Uterus (tissue), 3 donors: ENCODE measurements at regions not wholly inside any gene's neighbourhood (a gene's known extent, or its start where the extent isn't known, plus 50 kb on each side); places are given as distances from the start of the nearest gene placed in this dataset.
A peak's percentile ranks its signal among the peaks of the same experiment; 100 is the strongest.

Experiments
- DNase-seq, 2 donors: peaks; one replicate each; pipeline ENCODE4 v3.0.0-alpha.2; 2019 to 2020
- H3K27ac ChIP-seq, 2 donors: fragments of 200-600 bp; sonication (generic); 1 replicate in 1 of 2; 2 replicates in 1 of 2; pipeline ENCODE4 v1.5.1; 2016 to 2018
- H3K27me3 ChIP-seq, 2 donors: fragments of 200-600 bp; sonication (generic); one replicate each; pipeline ENCODE4 v1.5.1; 2018 to 2019; ENCODE audit warnings: control low read depth in 1 of 2
- H3K36me3 ChIP-seq, 2 donors: fragments of 200-600 bp; sonication (generic); one replicate each; pipeline ENCODE4 v1.5.1; 2019; ENCODE audit warnings: control low read depth in 1 of 2
- H3K4me1 ChIP-seq, 2 donors: fragments of 200-600 bp; sonication (generic); one replicate each; pipeline ENCODE4 v1.5.1; 2018 to 2019; ENCODE audit warnings: control low read depth in 1 of 2
- H3K4me3 ChIP-seq, 2 donors: fragments of 200-600 bp; sonication (generic); 1 replicate in 1 of 2; 2 replicates in 1 of 2; pipeline ENCODE4 v1.5.1; 2018 to 2019; ENCODE audit warnings: mild to moderate bottlenecking in 1 of 2
- H3K9me3 ChIP-seq, 2 donors: fragments of 200-600 bp; sonication (generic); one replicate each; pipeline ENCODE4 v1.5.1; 2019; ENCODE audit warnings: control low read depth in 1 of 2
- POLR2A ChIP-seq, 2 donors: fragments of 450-650 bp; IDR thresholded peaks; one replicate each; pipeline ENCODE4 v1.6.1; 2016; ENCODE audit warnings: antibody characterized with exemption in 2 of 2, mild to moderate bottlenecking in 1 of 2, moderate library complexity in 1 of 2
- intact Hi-C: fragments of 100-400 bp; cut with DNase I; formaldehyde crosslinking; loops from one replicate; pipeline ENCODE4 v1.15.1; 2023; ENCODE audit warnings: low total_unique reads
- TF ChIP-seq, protein P1 (sequence below), 4 experiments: fragments of 200-600 bp in 2 of 4; fragments of 450-650 bp in 2 of 4; sonication (generic) in 2 of 4; IDR thresholded peaks; one replicate each; pipeline ENCODE4 v1.5.1; 2016 to 2019; ENCODE audit warnings: antibody characterized with exemption in 4 of 4, mild to moderate bottlenecking in 2 of 4, moderate library complexity in 1 of 4
- donor health status: DM: yes; HTN: yes; CAD: no.

DNA sequence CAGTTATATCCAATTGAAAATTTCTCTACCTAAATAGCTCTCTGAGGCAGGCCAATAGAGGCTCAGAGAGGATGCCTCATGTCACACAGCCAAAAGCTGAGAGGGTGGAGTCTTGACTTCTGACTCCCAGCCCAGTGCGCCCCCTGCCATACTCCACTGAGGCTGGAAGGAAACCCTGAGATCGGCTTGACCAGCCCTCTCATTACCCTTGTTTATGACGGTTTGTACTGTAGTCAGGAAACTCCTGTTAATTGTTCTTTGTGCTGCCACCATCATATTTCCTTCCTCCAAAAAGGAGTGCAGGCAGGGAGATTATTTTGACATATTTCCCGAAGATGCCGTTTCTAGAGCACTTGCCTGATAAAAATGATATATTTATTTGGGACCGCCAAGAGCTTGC, 107.9 kb downstream of the AIPL1 start:
- intact Hi-C loops = no loop called here
- peak in 1 of 2 donors; percentile 57 for DNase-seq
- Histone ChIP-seq H3K4me1 (no peaks in the 10 kb centered on the region), H3K9me3 (no peaks in the 10 kb centered on the region), H3K4me3 (no peak overlapping the region), H3K27ac (no peak overlapping the region), H3K27me3 (no peaks in the 10 kb centered on the region), H3K36me3 (no peaks in the 10 kb centered on the region)
- TF ChIP-seq POLR2A (IDR thresholded peaks at IDR 0.05) = no peak
- TF ChIP-seq, protein P1, sequence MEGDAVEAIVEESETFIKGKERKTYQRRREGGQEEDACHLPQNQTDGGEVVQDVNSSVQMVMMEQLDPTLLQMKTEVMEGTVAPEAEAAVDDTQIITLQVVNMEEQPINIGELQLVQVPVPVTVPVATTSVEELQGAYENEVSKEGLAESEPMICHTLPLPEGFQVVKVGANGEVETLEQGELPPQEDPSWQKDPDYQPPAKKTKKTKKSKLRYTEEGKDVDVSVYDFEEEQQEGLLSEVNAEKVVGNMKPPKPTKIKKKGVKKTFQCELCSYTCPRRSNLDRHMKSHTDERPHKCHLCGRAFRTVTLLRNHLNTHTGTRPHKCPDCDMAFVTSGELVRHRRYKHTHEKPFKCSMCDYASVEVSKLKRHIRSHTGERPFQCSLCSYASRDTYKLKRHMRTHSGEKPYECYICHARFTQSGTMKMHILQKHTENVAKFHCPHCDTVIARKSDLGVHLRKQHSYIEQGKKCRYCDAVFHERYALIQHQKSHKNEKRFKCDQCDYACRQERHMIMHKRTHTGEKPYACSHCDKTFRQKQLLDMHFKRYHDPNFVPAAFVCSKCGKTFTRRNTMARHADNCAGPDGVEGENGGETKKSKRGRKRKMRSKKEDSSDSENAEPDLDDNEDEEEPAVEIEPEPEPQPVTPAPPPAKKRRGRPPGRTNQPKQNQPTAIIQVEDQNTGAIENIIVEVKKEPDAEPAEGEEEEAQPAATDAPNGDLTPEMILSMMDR (IDR thresholded peaks at IDR 0.05) = no peak

DNA sequence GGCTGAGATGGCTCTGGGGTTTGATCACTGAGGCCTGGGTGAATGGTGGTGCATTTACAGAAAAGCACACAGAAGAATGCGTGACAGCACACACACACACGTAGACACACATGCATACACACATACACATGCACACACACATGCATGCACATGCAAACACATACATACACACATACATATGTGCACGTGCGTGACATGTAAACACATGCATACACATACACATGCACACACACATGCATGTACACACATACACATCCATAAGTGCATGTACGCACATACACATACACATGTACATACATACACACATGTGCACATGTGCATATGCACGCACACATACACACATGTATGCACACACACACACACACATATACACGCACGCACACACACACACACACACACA, 108.4 kb downstream of the AIPL1 start:
- H3K27ac ChIP-seq = no peak overlapping the region
- no peaks in the 10 kb centered on the region for H3K4me1 ChIP-seq
- no peaks in the 10 kb centered on the region for H3K36me3 ChIP-seq
- DNase-seq = no peak
- intact Hi-C loops = no loop called here
- TF ChIP-seq POLR2A (IDR thresholded peaks at IDR 0.05) = no peak
- TF ChIP-seq, protein P1 (IDR thresholded peaks at IDR 0.05) = no peak
- no peak overlapping the region for H3K4me3 ChIP-seq
- H3K27me3 ChIP-seq = no peaks in the 10 kb centered on the region
- H3K9me3 ChIP-seq = no peaks in the 10 kb centered on the region

DNA sequence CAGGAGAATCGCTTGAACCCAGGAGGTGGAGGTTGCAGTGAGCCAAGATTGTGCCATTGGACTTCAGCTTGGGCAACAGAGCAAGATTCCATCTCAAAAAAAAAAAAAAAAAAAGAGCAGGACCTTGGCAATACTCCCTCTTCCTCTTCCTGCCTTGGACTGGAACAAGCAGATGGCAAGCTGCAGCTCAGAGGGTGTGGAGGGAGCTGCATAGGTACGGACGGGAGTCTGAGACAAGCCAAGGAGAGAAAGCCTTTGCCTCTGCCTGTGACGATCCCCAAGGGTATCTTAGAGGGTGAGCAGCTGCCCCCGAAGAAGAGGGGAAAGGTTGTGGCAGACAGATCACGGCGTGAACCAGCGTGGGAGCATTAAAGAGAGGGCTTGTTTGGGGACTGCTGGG, 109.2 kb downstream of the AIPL1 start:
- Histone ChIP-seq H3K9me3 (no peaks in the 10 kb centered on the region), H3K36me3 (no peaks in the 10 kb centered on the region), H3K27me3 (no peaks in the 10 kb centered on the region), H3K4me3 (no peak overlapping the region), H3K27ac (no peak overlapping the region), H3K4me1 (no peaks in the 10 kb centered on the region)
- intact Hi-C loops = no loop called here
- DNase-seq = peak in 1 of 2 donors; percentile 17
- TF ChIP-seq, protein P1 (IDR thresholded peaks at IDR 0.05) = no peak
- no peak for TF ChIP-seq POLR2A (IDR thresholded peaks at IDR 0.05)

DNA sequence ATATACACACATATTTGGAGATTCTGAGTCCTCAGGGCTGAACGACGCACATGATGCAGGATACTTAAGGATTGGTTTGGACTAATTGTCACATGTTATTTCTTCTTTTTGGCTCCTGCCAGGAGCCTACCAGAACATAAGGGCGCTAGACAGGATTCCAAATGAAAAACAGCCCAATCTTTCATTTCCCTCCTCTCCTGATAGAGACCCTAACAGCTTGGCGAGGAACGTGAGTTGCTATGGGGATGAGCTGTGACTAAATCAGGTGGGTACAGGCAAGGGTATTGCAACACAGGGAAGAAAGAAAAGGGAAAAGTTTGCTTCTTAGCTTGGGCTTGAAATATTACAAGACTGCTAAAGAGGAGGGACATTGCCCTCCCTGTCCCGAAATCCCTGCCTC, 109.9 kb downstream of the AIPL1 start:
- DNase-seq = no peak
- no peaks in the 10 kb centered on the region for H3K36me3 ChIP-seq
- no peak overlapping the region for H3K4me3 ChIP-seq
- H3K27ac ChIP-seq = no peak overlapping the region
- TF ChIP-seq, protein P1 (IDR thresholded peaks at IDR 0.05) = no peak
- no peak for TF ChIP-seq POLR2A (IDR thresholded peaks at IDR 0.05)
- H3K27me3 ChIP-seq = no peaks in the 10 kb centered on the region
- intact Hi-C loops = no loop called here
- no peaks in the 10 kb centered on the region for H3K4me1 ChIP-seq
- H3K9me3 ChIP-seq = no peaks in the 10 kb centered on the region

DNA sequence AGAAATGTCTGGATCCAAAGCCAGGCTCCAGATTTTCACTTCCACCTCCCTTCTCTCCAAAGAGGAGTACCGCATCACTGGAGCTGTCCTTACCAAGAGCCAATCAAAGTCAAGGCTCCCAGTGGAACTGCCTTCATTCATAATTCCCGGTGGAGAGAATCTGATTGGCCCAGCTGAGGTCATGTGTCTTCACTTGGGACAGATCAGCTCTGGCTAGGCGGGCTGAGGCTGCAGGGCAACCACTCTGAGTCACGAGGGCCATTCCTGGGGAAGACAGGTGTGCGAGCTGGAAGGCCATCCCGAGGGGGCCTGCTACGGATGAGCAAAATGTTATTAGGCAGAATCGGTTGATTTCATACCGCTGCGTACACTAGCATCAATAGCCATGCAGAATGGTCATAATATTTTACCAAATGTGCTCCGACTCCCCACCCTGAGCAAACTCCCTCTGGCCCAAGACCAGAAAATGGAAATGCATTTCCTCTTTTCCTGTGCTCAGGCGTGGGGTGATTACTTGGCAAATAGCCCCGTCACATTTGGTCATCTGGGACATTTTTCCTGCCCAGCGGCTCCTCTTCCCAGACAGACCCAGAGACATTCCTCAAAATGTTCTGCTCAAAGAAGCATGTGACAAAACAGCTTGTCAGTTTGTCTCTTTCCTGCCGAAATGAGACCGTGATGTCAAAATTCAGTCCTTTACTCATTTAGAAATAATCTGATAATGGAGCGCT, 111.1 kb downstream of the AIPL1 start:
- Histone ChIP-seq H3K9me3 (no peaks in the 10 kb centered on the region), H3K4me3 (no peak overlapping the region), H3K27ac (no peak overlapping the region), H3K27me3 (no peaks in the 10 kb centered on the region), H3K4me1 (no peaks in the 10 kb centered on the region), H3K36me3 (no peaks in the 10 kb centered on the region)
- DNase-seq = peak in 1 of 2 donors; percentile 15
- intact Hi-C loops = no loop called here
- TF ChIP-seq POLR2A (IDR thresholded peaks at IDR 0.05) = no peak
- TF ChIP-seq, protein P1 (IDR thresholded peaks at IDR 0.05) = no peak
